Limb (tissue), 2 donors: ENCODE measurements at regions not wholly inside any gene's neighbourhood (a gene's known extent, or its start where the extent isn't known, plus 50 kb on each side); places are given as distances from the start of the nearest gene placed in this dataset.
"Not testable (repeated sequence)": the region's sequence is repeated elsewhere in the genome, so short reads cannot be mapped to it uniquely, and the experiment has no call there.

Source experiments
- DNase-seq, 2 donors: peaks; one replicate each; pipeline ENCODE4 v3.0.0-alpha.2; 2016; ENCODE audit errors: extremely low spot score in 2 of 2

GRCh38 chr9:71368157-71368556, 246.7 kb upstream of the TRPM3 start:
- DNase-seq: no peak

GRCh38 chr9:71364186-71364955, 242.9 kb upstream of the TRPM3 start:
- DNase-seq: no peak

- DNase-seq: no peak
These were observed 242.0 kb upstream of the TRPM3 start for GRCh38 chr9:71363286-71363961.

- DNase-seq: no peak
These were observed 239.9 kb upstream of the TRPM3 start for GRCh38 chr9:71361357-71361756.

DNA sequence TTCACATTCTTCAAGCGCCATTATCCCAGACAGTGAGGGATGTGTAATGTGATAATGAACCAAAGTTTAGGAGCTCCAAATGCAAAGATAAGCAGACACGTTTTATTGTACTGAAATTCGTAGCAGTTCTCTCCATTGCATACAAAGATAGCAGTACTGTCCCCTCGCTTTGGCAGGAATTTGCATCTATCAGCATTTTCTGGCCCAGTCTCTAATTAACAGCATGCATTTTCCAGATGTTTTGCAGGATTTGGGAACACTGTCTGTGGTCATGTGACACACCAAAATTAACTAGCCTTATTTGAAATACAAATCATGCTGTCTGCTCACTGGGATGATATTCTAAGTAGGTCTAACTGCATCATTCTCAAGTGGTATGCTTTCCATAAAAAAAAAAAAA, 235.9 kb upstream of the TRPM3 start:
- DNase-seq: no peak

DNA sequence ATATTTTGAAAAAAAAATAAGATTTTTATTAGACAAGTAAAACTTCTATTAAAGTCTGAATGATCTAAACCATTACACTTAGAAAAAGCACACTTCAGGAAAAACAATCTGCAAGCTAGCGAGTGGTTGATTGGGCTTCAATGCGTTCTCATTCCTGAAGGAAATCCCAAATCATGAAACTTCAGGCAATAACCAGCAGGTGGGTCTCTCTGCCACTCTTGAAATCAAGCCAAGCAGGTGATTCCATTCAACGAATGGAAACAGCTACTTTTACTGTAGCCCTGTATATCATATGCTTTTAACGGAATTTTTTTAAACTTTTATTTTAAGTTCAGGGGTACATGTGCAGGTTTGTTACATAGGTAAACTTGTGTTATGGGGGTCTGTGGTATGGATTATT, 234.5 kb upstream of the TRPM3 start:
- no peak for DNase-seq

DNA sequence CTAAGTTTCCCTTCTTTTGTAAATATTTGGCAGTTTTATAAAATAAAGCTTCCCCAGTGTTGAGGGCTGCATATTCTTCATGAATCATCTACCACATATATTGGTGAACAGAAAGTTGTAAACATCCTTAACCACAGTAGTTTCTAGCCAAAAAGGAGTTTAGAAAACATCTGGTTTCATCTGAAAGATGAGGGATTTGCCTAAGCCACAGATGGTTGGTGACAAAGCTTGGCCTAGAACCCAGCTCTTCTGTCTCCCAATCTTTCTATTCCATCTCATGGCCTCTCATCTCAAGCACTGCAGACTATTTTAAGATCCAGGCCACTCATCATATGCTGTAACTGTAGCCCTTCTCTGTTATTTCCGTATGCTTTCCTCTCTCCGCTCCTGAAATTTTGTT, 232.3 kb upstream of the TRPM3 start:
- no peak for DNase-seq

GRCh38 chr9:71352837-71353236, 231.4 kb upstream of the TRPM3 start:
- no peak for DNase-seq

DNA sequence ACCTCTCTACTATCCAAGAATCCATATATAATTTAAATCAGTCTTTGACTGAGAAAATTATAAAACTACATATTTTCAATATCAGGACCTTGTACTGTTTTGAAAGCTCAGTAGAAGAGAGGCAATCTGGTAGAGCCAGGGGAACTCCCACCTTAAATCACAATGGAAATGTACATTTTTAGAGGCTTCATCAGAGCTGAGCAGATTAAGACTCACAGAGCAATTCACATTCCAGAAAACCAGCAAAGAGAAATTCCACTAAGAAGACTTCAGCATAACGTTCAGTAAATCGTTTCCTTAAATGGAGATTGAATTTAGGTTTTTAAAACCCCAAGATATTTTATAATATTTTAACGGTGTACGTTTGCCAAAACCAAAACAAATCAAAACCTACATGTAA, 227.8 kb upstream of the TRPM3 start:
- DNase-seq: no peak

GRCh38 chr9:71333321-71333720, 211.9 kb upstream of the TRPM3 start:
- DNase-seq: no peak

DNA sequence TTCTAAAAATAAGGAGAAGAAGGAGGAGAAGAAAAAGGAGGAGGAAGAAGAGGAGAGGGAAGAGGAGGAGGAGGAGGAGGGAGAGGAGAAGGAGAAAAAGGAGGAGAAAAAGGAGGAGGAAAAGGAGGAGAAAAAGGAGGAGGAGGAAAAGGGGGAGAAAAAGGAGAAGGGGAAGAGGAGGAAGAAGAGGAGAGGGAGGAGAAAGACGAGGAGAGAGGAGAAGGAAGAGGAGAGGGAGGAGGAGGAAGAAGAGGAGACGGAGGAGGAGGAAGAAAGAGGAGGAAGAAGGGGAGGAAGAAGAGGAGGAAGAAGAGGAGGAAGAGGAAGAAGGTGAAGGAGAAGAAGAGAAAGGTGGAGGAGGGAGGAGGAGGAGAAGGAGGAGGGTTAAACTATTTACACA, 210.2 kb upstream of the TRPM3 start:
- DNase-seq: no peak

DNA sequence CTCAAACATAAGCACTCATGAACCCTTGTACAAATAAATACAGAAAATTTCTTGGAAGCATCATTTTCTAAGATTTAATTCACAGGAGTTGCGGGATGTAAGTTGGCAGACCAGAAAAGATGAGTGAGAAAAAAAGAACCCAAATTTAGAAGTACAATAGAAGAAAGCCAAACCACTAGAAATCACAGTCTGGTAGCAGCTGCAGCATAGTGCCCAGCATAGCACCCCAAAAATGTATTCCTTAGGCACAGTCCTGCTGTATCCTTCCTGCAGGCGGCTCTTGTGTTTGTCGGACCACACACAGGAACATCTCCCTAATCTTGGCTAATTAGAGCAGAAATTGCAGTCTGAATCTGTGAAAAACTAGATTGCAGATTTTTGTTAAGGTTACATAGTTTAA, 208.5 kb upstream of the TRPM3 start:
- DNase-seq: no peak

DNA sequence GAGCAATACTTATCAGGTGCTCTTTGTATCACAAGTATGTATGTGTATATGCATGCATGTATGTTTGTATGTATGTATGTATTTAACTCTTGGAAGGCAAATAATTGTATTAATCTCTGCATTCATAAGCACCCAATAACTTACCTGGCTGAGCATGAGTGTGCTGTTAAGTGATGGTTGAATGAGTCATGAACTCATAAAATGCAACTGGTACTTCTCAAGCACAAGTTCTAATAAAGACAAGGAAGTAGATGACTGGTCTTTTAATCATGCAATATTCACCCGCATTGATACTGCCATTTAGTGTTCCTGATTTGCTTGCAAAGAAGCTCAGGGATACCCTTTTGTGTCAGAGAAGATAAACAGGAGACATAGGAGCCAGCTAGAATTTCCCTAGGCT, 204.9 kb upstream of the TRPM3 start:
- no peak for DNase-seq

- no peak for DNase-seq
These were observed 201.9 kb upstream of the TRPM3 start for GRCh38 chr9:71323357-71323756.

DNA sequence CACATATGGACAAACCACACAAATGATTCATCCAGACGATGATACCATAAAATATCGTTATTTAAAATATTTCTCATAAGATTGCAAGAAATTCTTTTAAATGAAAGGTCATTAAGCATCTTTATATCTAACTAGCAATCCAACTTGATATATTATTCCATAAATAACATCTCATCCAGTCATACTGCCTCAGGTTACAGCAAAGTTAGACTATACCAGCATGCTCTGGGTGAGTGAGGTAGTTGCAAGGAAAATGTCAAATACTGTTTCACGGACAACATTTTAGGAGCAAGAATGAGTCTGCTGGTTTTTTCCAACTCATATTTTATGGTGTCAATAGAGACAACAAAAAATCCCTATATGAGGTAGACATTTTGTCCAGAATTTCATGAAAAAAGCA, 200.9 kb upstream of the TRPM3 start:
- DNase-seq: no peak

GRCh38 chr9:71308454-71308853, 187.0 kb upstream of the TRPM3 start:
- no peak for DNase-seq

GRCh38 chr9:71306134-71306533, 184.7 kb upstream of the TRPM3 start:
- no peak for DNase-seq

DNA sequence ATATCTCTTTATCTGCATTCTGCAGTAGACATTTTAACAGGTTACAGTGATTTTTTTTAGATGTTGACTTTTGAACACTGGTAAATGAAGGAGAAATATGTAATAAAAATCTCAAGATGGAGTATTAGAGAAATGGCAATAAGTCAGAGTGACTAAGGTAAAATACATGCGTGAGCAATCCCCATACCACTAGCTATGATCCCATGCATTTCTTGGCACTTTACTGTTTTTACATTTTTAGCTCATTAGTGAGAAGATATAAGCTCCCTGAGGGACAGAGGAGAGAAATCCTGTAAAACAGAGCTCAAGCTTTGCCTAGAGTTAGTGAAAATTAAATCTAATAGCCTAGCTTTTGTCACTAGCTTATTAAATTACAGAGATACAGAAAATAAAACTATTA, 181.9 kb upstream of the TRPM3 start:
- DNase-seq: no peak

- no peak for DNase-seq
These were observed 181.4 kb upstream of the TRPM3 start for GRCh38 chr9:71302776-71303175.

DNA sequence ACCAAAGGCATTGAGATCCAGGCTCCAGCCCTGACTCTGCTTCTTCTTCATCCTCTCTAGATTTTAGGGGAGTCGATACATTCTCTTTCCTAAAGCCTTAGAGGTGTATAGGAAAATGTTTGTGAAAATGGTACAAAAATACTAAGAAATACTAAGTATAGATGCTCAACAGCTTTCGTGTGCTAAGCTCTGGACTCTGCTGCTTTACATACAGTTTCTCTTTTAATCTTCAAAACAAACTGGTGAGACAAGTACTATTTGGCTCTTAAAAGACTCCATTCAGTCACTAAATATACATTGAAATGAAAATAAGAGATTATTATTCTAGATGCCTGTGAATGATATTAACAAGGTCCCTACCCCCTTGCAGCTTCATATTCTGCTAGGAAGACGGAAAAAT, 174.5 kb upstream of the TRPM3 start:
- DNase-seq: no peak

GRCh38 chr9:71286146-71286545, 164.7 kb upstream of the TRPM3 start:
- no peak for DNase-seq

DNA sequence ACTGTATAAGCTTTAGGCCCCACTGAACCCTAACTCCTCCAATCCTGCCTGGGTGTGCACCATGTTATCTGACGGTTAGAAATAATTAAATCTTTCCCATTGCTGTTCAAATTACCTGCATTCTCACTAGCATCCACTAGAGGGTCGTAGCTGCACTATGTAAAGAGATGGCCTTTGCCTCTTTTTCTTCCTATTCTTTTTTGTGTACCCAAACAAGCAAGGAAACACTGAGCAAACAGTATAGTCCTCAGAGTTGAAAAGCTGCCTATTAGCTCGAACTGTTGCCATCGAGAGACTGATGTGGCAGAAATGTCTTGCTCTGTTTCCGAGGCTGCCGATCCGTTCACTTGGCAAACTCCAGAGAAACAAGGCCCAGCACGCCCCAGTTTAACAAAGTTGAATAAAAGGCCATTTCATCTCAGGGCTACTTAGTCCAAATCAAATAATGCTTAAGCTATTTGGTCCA, 163.8 kb upstream of the TRPM3 start:
- peak; percentile 41 to 74 for DNase-seq

GRCh38 chr9:71282116-71282515, 160.7 kb upstream of the TRPM3 start:
- DNase-seq: not testable (repeated sequence)
